ENCODE measurements at regions not wholly inside any gene's neighbourhood (a gene's known extent, or its start where the extent isn't known, plus 50 kb on each side); places are given as distances from the start of the nearest gene placed in this dataset.

DNA sequence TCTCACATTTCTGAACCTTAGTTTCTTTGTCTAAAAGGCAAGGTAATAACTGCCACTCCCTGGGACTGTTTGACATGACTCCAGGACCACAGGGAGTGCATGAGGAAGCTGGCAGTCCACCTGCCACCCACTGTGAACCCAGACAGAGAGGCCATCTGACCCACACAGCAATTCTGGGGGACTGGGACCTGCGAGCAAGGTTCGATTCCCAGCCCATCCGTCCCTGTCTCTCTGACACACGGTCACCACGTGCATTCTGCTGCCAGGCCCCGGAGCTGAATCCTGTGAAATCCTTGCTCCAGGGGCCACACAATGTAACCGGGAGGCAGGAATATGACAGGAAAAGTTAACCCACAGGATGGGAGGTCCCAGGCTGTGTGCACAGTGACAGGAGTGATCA is 218.8 kb upstream of the FOXF1 start:
- Histone ChIP-seq H3K4me1 (ENCODE audit: low read length) (no peaks in the 10 kb centered on the region), H4K20me1 (ENCODE audit: insufficient read depth, low read length) (no peaks in the 10 kb centered on the region), H3K27ac (ENCODE audit: low read length) (no peak overlapping the region), H3F3A (ENCODE audit: insufficient read depth, low read length) (no peaks in the 10 kb centered on the region), H3K36me3 (replicated peaks; ENCODE audit: insufficient read depth, low read length) (no peaks in the 10 kb centered on the region), H3K9me3 (replicated peaks; ENCODE audit: insufficient read depth, low read length) (no peaks in the 10 kb centered on the region), H3K9ac (ENCODE audit: low read length) (no peak overlapping the region), H3K27me3 (replicated peaks; ENCODE audit: insufficient read depth, low read length) (peaks cover 65% of the 10 kb centered on the region), H3K79me2 (ENCODE audit: low read length) (no peaks in the 10 kb centered on the region), H2AFZ (ENCODE audit: low read length) (no peak overlapping the region), H3K4me3 (ENCODE audit: low read length) (no peak overlapping the region), H3K9me2 (replicated peaks; ENCODE audit: insufficient read depth, low read length) (no peaks in the 10 kb centered on the region), H3K4me2 (ENCODE audit: low read depth, low read length) (no peak overlapping the region)
- DNase-seq: no peak
- TF ChIP-seq EZH2 (optimal IDR thresholded peaks at IDR 0.05; ENCODE audit: low read depth, low read length): no peak
- TF ChIP-seq EZH2phosphoT487 (IDR thresholded peaks at IDR 0.05; ENCODE audit: low read length): no peak
- TF ChIP-seq, protein P1, sequence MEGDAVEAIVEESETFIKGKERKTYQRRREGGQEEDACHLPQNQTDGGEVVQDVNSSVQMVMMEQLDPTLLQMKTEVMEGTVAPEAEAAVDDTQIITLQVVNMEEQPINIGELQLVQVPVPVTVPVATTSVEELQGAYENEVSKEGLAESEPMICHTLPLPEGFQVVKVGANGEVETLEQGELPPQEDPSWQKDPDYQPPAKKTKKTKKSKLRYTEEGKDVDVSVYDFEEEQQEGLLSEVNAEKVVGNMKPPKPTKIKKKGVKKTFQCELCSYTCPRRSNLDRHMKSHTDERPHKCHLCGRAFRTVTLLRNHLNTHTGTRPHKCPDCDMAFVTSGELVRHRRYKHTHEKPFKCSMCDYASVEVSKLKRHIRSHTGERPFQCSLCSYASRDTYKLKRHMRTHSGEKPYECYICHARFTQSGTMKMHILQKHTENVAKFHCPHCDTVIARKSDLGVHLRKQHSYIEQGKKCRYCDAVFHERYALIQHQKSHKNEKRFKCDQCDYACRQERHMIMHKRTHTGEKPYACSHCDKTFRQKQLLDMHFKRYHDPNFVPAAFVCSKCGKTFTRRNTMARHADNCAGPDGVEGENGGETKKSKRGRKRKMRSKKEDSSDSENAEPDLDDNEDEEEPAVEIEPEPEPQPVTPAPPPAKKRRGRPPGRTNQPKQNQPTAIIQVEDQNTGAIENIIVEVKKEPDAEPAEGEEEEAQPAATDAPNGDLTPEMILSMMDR (IDR thresholded peaks at IDR 0.05; ENCODE audit: low read length): no peak

DNA sequence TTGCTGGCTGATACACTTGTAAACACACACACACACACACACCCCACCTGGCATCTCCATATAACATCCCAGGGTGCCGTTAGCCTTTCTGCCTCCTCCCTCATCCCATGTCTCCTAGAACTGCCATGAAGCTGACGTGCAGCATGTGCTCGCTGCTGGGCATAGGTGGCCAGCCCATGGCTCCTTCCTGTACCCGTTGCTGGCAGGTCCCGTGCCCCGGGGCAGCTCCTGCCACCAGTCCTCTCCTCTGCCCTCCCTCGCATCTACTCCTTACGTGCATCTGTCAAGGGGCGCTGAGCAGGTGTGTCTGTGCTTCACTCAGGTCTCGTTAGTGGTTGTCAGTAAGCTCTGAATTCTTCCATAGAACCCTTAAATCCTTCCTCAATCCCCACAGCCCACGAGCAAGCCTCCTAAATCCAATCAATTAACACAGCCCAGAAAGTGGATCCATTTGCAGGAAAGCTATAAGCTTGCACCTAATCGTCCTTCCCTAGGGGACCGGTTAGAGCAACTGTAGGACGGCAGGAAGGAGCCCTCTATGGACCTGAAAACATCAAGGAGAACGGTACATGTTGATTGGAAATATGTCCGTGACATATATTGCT is 218.1 kb upstream of the FOXF1 start:
- no peaks in the 10 kb centered on the region for H3K9me2 ChIP-seq (replicated peaks; ENCODE audit: insufficient read depth, low read length)
- no peaks in the 10 kb centered on the region for H4K20me1 ChIP-seq (ENCODE audit: insufficient read depth, low read length)
- peaks cover 67% of the 10 kb centered on the region for H3K27me3 ChIP-seq (replicated peaks; ENCODE audit: insufficient read depth, low read length)
- no peaks in the 10 kb centered on the region for H3K36me3 ChIP-seq (replicated peaks; ENCODE audit: insufficient read depth, low read length)
- H3K4me1 ChIP-seq (ENCODE audit: low read length): no peaks in the 10 kb centered on the region
- H3K9ac ChIP-seq (ENCODE audit: low read length): no peak overlapping the region
- no peaks in the 10 kb centered on the region for H3F3A ChIP-seq (ENCODE audit: insufficient read depth, low read length)
- DNase-seq: no peak
- H3K79me2 ChIP-seq (ENCODE audit: low read length): no peaks in the 10 kb centered on the region
- no peak overlapping the region for H2AFZ ChIP-seq (ENCODE audit: low read length)
- H3K4me2 ChIP-seq (ENCODE audit: low read depth, low read length): no peak overlapping the region
- TF ChIP-seq, protein P1 (IDR thresholded peaks at IDR 0.05; ENCODE audit: low read length): no peak
- no peak for TF ChIP-seq EZH2 (optimal IDR thresholded peaks at IDR 0.05; ENCODE audit: low read depth, low read length)
- TF ChIP-seq EZH2phosphoT487 (IDR thresholded peaks at IDR 0.05; ENCODE audit: low read length): no peak
- H3K27ac ChIP-seq (ENCODE audit: low read length): no peak overlapping the region
- H3K4me3 ChIP-seq (ENCODE audit: low read length): no peak overlapping the region
- no peaks in the 10 kb centered on the region for H3K9me3 ChIP-seq (replicated peaks; ENCODE audit: insufficient read depth, low read length)

DNA sequence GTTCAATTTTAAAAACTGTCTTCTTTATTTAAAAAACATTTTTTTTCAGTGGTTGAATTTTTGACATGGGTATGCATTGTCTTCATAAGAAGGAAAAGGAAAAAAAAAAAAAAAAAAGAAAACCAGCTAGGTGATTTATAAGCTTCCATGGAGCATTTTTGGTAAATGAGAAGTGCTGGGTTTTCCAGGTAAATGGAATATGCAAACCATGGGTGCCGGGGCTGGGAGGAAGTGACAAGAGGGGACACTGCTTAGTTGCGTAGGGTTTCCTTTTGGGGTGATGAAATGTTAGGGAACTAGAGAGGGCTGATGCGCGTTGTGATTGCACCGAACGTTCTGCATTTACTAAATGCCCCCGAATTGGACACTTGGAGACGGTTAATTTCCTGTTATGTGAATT is 217.4 kb upstream of the FOXF1 start:
- Histone ChIP-seq H3K4me3 (ENCODE audit: low read length) (no peak overlapping the region), H3K9me2 (replicated peaks; ENCODE audit: insufficient read depth, low read length) (no peaks in the 10 kb centered on the region), H3K4me2 (ENCODE audit: low read depth, low read length) (no peak overlapping the region), H3K79me2 (ENCODE audit: low read length) (no peaks in the 10 kb centered on the region), H3K9me3 (replicated peaks; ENCODE audit: insufficient read depth, low read length) (no peaks in the 10 kb centered on the region), H3K9ac (ENCODE audit: low read length) (no peak overlapping the region), H3K27ac (ENCODE audit: low read length) (no peak overlapping the region), H3K36me3 (replicated peaks; ENCODE audit: insufficient read depth, low read length) (no peaks in the 10 kb centered on the region), H2AFZ (ENCODE audit: low read length) (no peak overlapping the region), H3F3A (ENCODE audit: insufficient read depth, low read length) (no peaks in the 10 kb centered on the region), H3K4me1 (ENCODE audit: low read length) (no peaks in the 10 kb centered on the region), H4K20me1 (ENCODE audit: insufficient read depth, low read length) (no peaks in the 10 kb centered on the region), H3K27me3 (replicated peaks; ENCODE audit: insufficient read depth, low read length) (peaks cover 69% of the 10 kb centered on the region)
- no peak for DNase-seq
- no peak for TF ChIP-seq EZH2 (optimal IDR thresholded peaks at IDR 0.05; ENCODE audit: low read depth, low read length)
- TF ChIP-seq, protein P1 (IDR thresholded peaks at IDR 0.05; ENCODE audit: low read length): no peak
- TF ChIP-seq EZH2phosphoT487 (IDR thresholded peaks at IDR 0.05; ENCODE audit: low read length): no peak
